ENCODE measurements at regions not wholly inside any gene's neighbourhood (a gene's known extent, or its start where the extent isn't known, plus 50 kb on each side); places are given as distances from the start of the nearest gene placed in this dataset.

- Histone ChIP-seq H3K4me3 (no peak overlapping the region), H3K27ac (no peak overlapping the region), H3K4me1 (no peaks in the 10 kb centered on the region), H3K9me3 (peaks cover 4 to 12% of the 10 kb centered on the region in 2 donors), H3K27me3 (no peaks in the 10 kb centered on the region), H3K36me3 (no peaks in the 10 kb centered on the region)
- TF ChIP-seq CTCF (IDR thresholded peaks at IDR 0.05) (no peak), POLR2A (IDR thresholded peaks at IDR 0.05) (no peak), POLR2AphosphoS5 (IDR thresholded peaks at IDR 0.05) (no peak)
- no peak for DNase-seq (ENCODE audit: low spot score in 2 of 2)
- intact Hi-C loops (cut with DNase I; ENCODE audit: low total_unique reads) = no loop called here
Measured at GRCh38 chr5:86765778-86766502, 148.2 kb downstream of the COX7C start.

- intact Hi-C loops (cut with DNase I; ENCODE audit: low total_unique reads) = no loop called here
- TF ChIP-seq POLR2A (IDR thresholded peaks at IDR 0.05) = no peak
- TF ChIP-seq POLR2AphosphoS5 (IDR thresholded peaks at IDR 0.05) = no peak
- no peak for TF ChIP-seq CTCF (IDR thresholded peaks at IDR 0.05)
- no peak overlapping the region for H3K27ac ChIP-seq
Measured at GRCh38 chr5:86768699-86769202, 151.0 kb downstream of the COX7C start.

GRCh38 chr5:86780018-86780417, 162.3 kb downstream of the COX7C start:
- Histone ChIP-seq H3K27me3 (no peaks in the 10 kb centered on the region), H3K36me3 (no peaks in the 10 kb centered on the region), H3K27ac (no peak overlapping the region), H3K4me1 (no peaks in the 10 kb centered on the region), H3K9me3 (peaks cover 0 to 4% of the 10 kb centered on the region in 2 donors), H3K4me3 (no peak overlapping the region)
- intact Hi-C loops (cut with DNase I; ENCODE audit: low total_unique reads) = loop anchor here (5.0 kb wide), 1 partner anchor 288 kb away; no protein-coding TSS in a partner anchor
- no peak for TF ChIP-seq POLR2AphosphoS5 (IDR thresholded peaks at IDR 0.05)
- no peak for TF ChIP-seq CTCF (IDR thresholded peaks at IDR 0.05)
- TF ChIP-seq POLR2A (IDR thresholded peaks at IDR 0.05) = no peak
- DNase-seq (ENCODE audit: low spot score in 2 of 2) = no peak

More at GRCh38 chr5:86768699-86769202, 151.0 kb downstream of the COX7C start:
- peaks cover 12 to 13% of the 10 kb centered on the region in 2 donors for H3K9me3 ChIP-seq
- no peak overlapping the region for H3K4me3 ChIP-seq
- no peak for DNase-seq (ENCODE audit: low spot score in 2 of 2)
- no peaks in the 10 kb centered on the region for H3K27me3 ChIP-seq
- no peaks in the 10 kb centered on the region for H3K4me1 ChIP-seq
- H3K36me3 ChIP-seq = no peaks in the 10 kb centered on the region

- TF ChIP-seq POLR2A (IDR thresholded peaks at IDR 0.05) (no peak), CTCF (IDR thresholded peaks at IDR 0.05) (no peak), POLR2AphosphoS5 (IDR thresholded peaks at IDR 0.05) (no peak)
- intact Hi-C loops (cut with DNase I; ENCODE audit: low total_unique reads) = no loop called here
- DNase-seq (ENCODE audit: low spot score in 2 of 2) = no peak
- H3K4me1 ChIP-seq = no peaks in the 10 kb centered on the region
- H3K36me3 ChIP-seq = no peaks in the 10 kb centered on the region
- H3K4me3 ChIP-seq = no peak overlapping the region
- no peak overlapping the region for H3K27ac ChIP-seq
- H3K9me3 ChIP-seq = no peaks in the 10 kb centered on the region
- H3K27me3 ChIP-seq = no peaks in the 10 kb centered on the region
Measured at GRCh38 chr5:86786955-86787354, 169.2 kb downstream of the COX7C start.

- Histone ChIP-seq H3K4me3 (no peak overlapping the region), H3K36me3 (no peaks in the 10 kb centered on the region), H3K4me1 (no peaks in the 10 kb centered on the region), H3K9me3 (no peaks in the 10 kb centered on the region), H3K27me3 (no peaks in the 10 kb centered on the region), H3K27ac (no peak overlapping the region)
- DNase-seq (ENCODE audit: low spot score in 2 of 2) = no peak
- no peak for TF ChIP-seq POLR2AphosphoS5 (IDR thresholded peaks at IDR 0.05)
- intact Hi-C loops (cut with DNase I; ENCODE audit: low total_unique reads) = no loop called here
Measured at GRCh38 chr5:86795659-86796058, 177.9 kb downstream of the COX7C start.

Data from breast epithelium (tissue), 4 donors.